Psoas muscle (tissue), 7 donors: ENCODE measurements at regions not wholly inside any gene's neighbourhood (a gene's known extent, or its start where the extent isn't known, plus 50 kb on each side); places are given as distances from the start of the nearest gene placed in this dataset.

Source experiments
- ATAC-seq, 4 donors: fragments of 200-7000 bp; cut with Tn5 transposase; one replicate each; pipeline ENCODE4 v1.9.1; 2020; ENCODE audit warnings: moderate library complexity in 3 of 4, mild to moderate bottlenecking in 2 of 4
- DNase-seq, 2 donors: peaks; one replicate each; pipeline ENCODE4 v3.0.0-alpha.2; 2020
- H3K27ac ChIP-seq: fragments of 200-600 bp; one replicate; pipeline ENCODE4 v1.8.0; 2022
- H3K27me3 ChIP-seq, 3 donors: fragments of 200-600 bp in 1 of 3; one replicate each; pipeline versions ENCODE4 v1.6.1 to v1.8.0; 2013 to 2022; ENCODE audit warnings: low read length in 2 of 3, mild to moderate bottlenecking in 2 of 3, moderate library complexity in 1 of 3; ENCODE audit not compliant: insufficient read depth in 3 of 3
- H3K36me3 ChIP-seq, 2 donors: fragments of 200-600 bp in 1 of 2; one replicate each; pipeline versions ENCODE4 v1.6.1 to v1.8.0; 2013 to 2022; ENCODE audit warnings: low read depth in 1 of 2, mild to moderate bottlenecking in 1 of 2, moderate library complexity in 1 of 2; ENCODE audit not compliant: insufficient read depth in 1 of 2
- H3K4me1 ChIP-seq: fragments of 200-600 bp; one replicate; pipeline ENCODE4 v1.8.0; 2022
- H3K4me3 ChIP-seq: fragments of 200-600 bp; one replicate; pipeline ENCODE4 v1.8.0; 2022; ENCODE audit warnings: mild to moderate bottlenecking
- H3K9me3 ChIP-seq: fragments of 200-600 bp; one replicate; pipeline ENCODE4 v1.8.0; 2022
- CTCF ChIP-seq: fragments of 200-600 bp; IDR thresholded peaks from one replicate; pipeline ENCODE4 v1.8.0; 2022; ENCODE audit warnings: antibody characterized with exemption
- WGBS, 3 donors: extraction: QIAGEN DNeasy Blood & Tissue Kit; methylation state at CpG; one replicate each; pipeline versions ENCODE4 v1.1.6 to v1.1.7; 2013; 5-methylcytosine and 5-hydroxymethylcytosine counted together
- intact Hi-C, 2 donors: fragments of 100-400 bp; cut with DNase I; formaldehyde crosslinking; loops; one replicate each; pipeline versions ENCODE4 v1.11.0 to v1.14.2; 2022
- donor health status: healthy with polysubstance abuse.
- donor health status: DM: no; HTN: no; CAD: no; lungs with moderate emphysema.
- donor health status: Bipolar disorder and iron deficiency.
- donor health status: healthy.
- donor health status: DM: yes; HTN: yes; CAD: no.
- donor health status: DM: no; HTN: no; CAD: no.
- donor health status: DM: yes; HTN: yes; CAD: no.

GRCh38 chr18:52136532-52136931, 203.5 kb upstream of the DCC start:
- intact Hi-C loops: no loop called here
- Histone ChIP-seq H3K27ac (no peak overlapping the region), H3K9me3 (no peaks in the 10 kb centered on the region), H3K4me3 (no peak overlapping the region), H3K27me3 (no peaks in the 10 kb centered on the region), H3K4me1 (no peaks in the 10 kb centered on the region), H3K36me3 (no peaks in the 10 kb centered on the region)
- TF ChIP-seq CTCF: no peak
- DNase-seq (no peak), ATAC-seq (no peak)

- no peak overlapping the region for H3K4me3 ChIP-seq
- H3K27me3 ChIP-seq: no peaks in the 10 kb centered on the region
- no peaks in the 10 kb centered on the region for H3K9me3 ChIP-seq
- no peaks in the 10 kb centered on the region for H3K4me1 ChIP-seq
- TF ChIP-seq CTCF: no peak
- no peak for DNase-seq
- no peak overlapping the region for H3K27ac ChIP-seq
- intact Hi-C loops: no loop called here
- ATAC-seq: no peak
- 68 to 77% (median 72%) methylated on average over 6 of the region's 6 CpGs for WGBS, 3 donors
- no peaks in the 10 kb centered on the region for H3K36me3 ChIP-seq
These were observed 199.0 kb upstream of the DCC start for GRCh38 chr18:52140986-52141385.

GRCh38 chr18:52150050-52150449, 189.9 kb upstream of the DCC start:
- ATAC-seq (no peak), DNase-seq (no peak)
- intact Hi-C loops: no loop called here
- no peaks in the 10 kb centered on the region for H3K27me3 ChIP-seq
- H3K9me3 ChIP-seq: peaks cover 8% of the 10 kb centered on the region
- no peaks in the 10 kb centered on the region for H3K36me3 ChIP-seq
- no peak for TF ChIP-seq CTCF
- H3K4me1 ChIP-seq: no peaks in the 10 kb centered on the region
- H3K27ac ChIP-seq: no peak overlapping the region
- no peak overlapping the region for H3K4me3 ChIP-seq
- 76 to 82% (median 82%) methylated on average over 2 of the region's 2 CpGs for WGBS, 3 donors

GRCh38 chr18:52152036-52152435, 188.0 kb upstream of the DCC start:
- DNase-seq (no peak), ATAC-seq (no peak)
- H3K27me3 ChIP-seq: no peaks in the 10 kb centered on the region
- no peaks in the 10 kb centered on the region for H3K36me3 ChIP-seq
- H3K27ac ChIP-seq: no peak overlapping the region
- intact Hi-C loops: no loop called here
- 71 to 82% (median 80%) methylated on average over 3 of the region's 3 CpGs for WGBS, 3 donors
- no peak for TF ChIP-seq CTCF
- H3K9me3 ChIP-seq: peaks cover 8% of the 10 kb centered on the region
- no peak overlapping the region for H3K4me3 ChIP-seq
- no peaks in the 10 kb centered on the region for H3K4me1 ChIP-seq

- Histone ChIP-seq H3K27me3 (no peaks in the 10 kb centered on the region), H3K4me1 (no peaks in the 10 kb centered on the region), H3K9me3 (peaks cover 5% of the 10 kb centered on the region), H3K36me3 (no peaks in the 10 kb centered on the region), H3K27ac (no peak overlapping the region), H3K4me3 (no peak overlapping the region)
- DNase-seq (no peak), ATAC-seq (no peak)
- no peak for TF ChIP-seq CTCF
- intact Hi-C loops: no loop called here
These were observed 183.8 kb upstream of the DCC start for GRCh38 chr18:52156166-52156565.
